ENCODE measurements at regions not wholly inside any gene's neighbourhood (a gene's known extent, or its start where the extent isn't known, plus 50 kb on each side); places are given as distances from the start of the nearest gene placed in this dataset.
A peak's percentile ranks its signal among the peaks of the same experiment; 100 is the strongest.

DNA sequence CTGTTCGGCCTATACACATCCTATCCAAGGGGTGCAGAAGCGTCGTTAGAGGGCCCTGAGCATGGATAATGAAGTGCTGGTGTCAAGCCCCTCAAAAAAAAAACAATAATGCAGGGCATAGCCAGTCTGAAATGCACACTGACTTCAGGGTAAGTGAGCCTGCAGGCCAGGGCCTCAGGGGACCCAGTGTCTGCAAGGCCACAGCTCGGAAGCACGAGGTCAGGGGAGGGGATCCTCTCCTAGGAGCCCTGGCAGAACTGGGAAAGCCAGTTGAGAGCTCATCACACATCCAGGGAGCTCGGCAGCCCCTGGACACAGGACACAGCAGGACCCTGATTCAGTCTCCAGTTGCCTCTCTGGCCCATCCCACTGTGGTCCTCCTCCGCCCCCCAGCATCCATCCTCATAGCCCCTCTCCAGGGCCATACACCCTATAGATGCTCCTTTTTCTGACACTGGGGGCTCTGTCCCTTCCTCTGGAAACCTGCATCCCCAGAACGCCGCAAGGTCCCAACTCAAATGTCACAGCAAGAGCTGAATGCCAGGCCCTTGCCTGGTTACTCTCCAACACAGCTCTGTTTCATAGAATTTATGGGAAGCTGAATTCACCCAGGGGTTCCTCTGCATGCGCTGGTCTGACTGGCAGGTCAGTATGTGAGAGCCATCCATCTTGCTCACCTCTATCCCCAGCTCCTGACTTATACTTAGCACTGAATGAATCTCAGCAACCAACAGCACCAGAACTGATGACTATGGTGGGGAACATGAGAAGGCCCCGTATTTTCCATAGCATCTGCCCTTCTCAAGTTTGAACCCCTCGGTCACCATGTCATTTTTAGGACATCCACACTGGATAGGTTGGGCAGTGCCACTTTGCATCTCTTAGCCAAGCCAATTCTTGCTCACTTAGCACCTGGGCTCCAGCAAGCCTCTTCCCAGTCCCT is 717.0 kb upstream of the IGFBP3 start:
- TF ChIP-seq EZH2 (IDR thresholded peaks at IDR 0.05; ENCODE audit: insufficient read depth, poor library complexity, severe bottlenecking): no peak
- no peak for TF ChIP-seq EZH2phosphoT487 (IDR thresholded peaks at IDR 0.05; ENCODE audit: insufficient read depth, low read depth)
- Histone ChIP-seq H3K27me3 (replicated peaks; ENCODE audit: insufficient read depth) (no peaks in the 10 kb centered on the region), H3K79me2 (ENCODE audit: insufficient read depth) (no peaks in the 10 kb centered on the region), H3K27ac (no peak overlapping the region), H3K9ac (no peak overlapping the region), H3K4me3 (no peak overlapping the region), H3K4me1 (ENCODE audit: insufficient read depth) (no peaks in the 10 kb centered on the region), H3K4me2 (ENCODE audit: unreplicated experiment) (no peak overlapping the region), H3F3A (ENCODE audit: insufficient read depth) (no peaks in the 10 kb centered on the region), H2AFZ (no peak overlapping the region), H3K9me2 (ENCODE audit: insufficient read depth) (no peaks in the 10 kb centered on the region), H4K20me1 (ENCODE audit: insufficient read depth) (no peaks in the 10 kb centered on the region), H3K36me3 (ENCODE audit: low read depth) (no peaks in the 10 kb centered on the region), H3K9me3 (ENCODE audit: low read depth) (no peaks in the 10 kb centered on the region)
- in situ Hi-C loops (cut with MboI): no loop called here
- 70 to 75% methylated on average over 11 to 12 of the region's 12 CpGs for WGBS, 2 experiments (ENCODE audit: low coverage in 1 of 2, low lambda C conversion rate in 2 of 2, missing lambda C conversion rate in 2 of 2)
- DNase-seq: no peak

DNA sequence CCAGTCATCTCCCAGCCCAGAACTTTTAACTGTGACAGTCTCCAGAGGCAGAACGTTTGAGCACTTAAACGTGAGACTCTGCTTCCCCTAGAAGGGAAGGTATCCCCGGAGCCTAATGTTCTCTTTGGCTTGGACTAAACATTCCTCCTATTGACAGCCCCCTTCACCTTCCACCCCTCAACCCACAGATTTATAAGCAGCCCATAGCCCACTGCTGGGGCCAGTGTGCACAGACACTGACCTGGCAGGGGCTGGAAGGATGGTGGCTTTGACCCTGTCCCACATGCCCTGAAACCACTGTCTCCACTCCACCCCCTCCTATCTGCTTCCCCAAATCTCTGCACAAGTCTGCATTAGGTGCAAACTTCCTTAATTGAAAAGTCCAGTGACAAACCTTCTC is 715.0 kb upstream of the IGFBP3 start:
- H2AFZ ChIP-seq: no peak overlapping the region
- no peak overlapping the region for H3K4me2 ChIP-seq (ENCODE audit: unreplicated experiment)
- H3K27ac ChIP-seq: no peak overlapping the region
- H4K20me1 ChIP-seq (ENCODE audit: insufficient read depth): no peaks in the 10 kb centered on the region
- H3K27me3 ChIP-seq (replicated peaks; ENCODE audit: insufficient read depth): no peaks in the 10 kb centered on the region
- TF ChIP-seq EZH2phosphoT487 (IDR thresholded peaks at IDR 0.05; ENCODE audit: insufficient read depth, low read depth) (no peak), EZH2 (IDR thresholded peaks at IDR 0.05; ENCODE audit: insufficient read depth, poor library complexity, severe bottlenecking) (no peak)
- DNase-seq: no peak
- no peaks in the 10 kb centered on the region for H3K9me3 ChIP-seq (ENCODE audit: low read depth)
- no peaks in the 10 kb centered on the region for H3K79me2 ChIP-seq (ENCODE audit: insufficient read depth)
- H3K4me1 ChIP-seq (ENCODE audit: insufficient read depth): no peaks in the 10 kb centered on the region
- in situ Hi-C loops (cut with MboI): no loop called here
- H3K9me2 ChIP-seq (ENCODE audit: insufficient read depth): no peaks in the 10 kb centered on the region
- H3K36me3 ChIP-seq (ENCODE audit: low read depth): no peaks in the 10 kb centered on the region
- WGBS, 2 experiments (ENCODE audit: low coverage in 1 of 2, low lambda C conversion rate in 2 of 2, missing lambda C conversion rate in 2 of 2): 74 to 75% methylated on average over 3 of the region's 3 CpGs
- no peaks in the 10 kb centered on the region for H3F3A ChIP-seq (ENCODE audit: insufficient read depth)
- H3K9ac ChIP-seq: no peak overlapping the region
- H3K4me3 ChIP-seq: no peak overlapping the region

DNA sequence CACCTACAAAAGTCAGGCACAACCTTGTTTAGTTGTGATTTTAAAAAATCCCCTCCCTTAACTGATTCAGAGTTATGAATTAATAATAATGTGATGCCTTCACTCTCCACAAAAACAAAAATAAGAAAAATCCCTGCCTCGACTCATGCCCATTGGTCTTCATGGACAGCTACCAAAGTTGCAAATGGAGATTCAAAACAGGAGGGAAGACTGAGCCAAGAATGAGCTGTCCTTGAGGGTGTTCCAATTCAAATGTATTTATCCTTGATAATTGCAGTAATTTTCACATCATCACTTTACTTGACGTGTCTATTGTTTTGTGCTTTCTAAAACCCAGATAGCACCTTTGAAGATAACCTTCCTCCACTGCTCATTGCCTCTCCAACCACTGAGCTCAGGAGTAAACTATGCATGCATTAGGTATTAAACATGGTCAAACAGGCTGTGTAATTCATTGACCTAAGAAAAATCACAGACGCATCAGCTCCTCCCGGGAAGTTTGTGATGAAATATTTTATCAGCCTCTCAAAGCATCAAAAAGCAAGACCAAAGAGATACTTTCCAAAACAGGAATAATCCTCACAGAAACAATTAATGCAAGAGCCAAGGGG is 712.7 kb upstream of the IGFBP3 start:
- DNase-seq: peak; percentile 4

DNA sequence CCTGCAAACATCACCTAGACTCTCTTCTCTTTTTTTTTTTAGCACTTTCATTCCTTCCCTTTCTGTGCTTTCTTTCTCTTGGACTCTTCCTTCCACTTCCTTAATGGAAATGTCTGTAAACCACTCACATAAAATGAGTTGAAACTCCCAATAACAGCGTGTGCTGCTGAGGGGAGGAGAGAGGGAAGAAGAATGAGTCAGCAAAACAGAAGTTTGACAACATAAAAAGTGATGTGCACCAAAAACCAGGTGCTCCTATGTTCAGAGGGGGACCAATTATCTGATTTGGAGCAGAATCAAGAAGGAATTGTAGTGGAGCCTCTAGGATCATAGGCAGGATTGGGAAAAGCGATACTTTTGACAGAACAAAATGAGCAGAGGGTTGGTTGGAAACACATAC is 712.1 kb upstream of the IGFBP3 start:
- WGBS, 2 experiments (ENCODE audit: low coverage in 1 of 2, low lambda C conversion rate in 2 of 2, missing lambda C conversion rate in 2 of 2): 99 to 100% methylated on average over 2 of the region's 2 CpGs
- Histone ChIP-seq H3K36me3 (ENCODE audit: low read depth) (no peaks in the 10 kb centered on the region), H3F3A (ENCODE audit: insufficient read depth) (no peaks in the 10 kb centered on the region), H3K9me2 (ENCODE audit: insufficient read depth) (no peaks in the 10 kb centered on the region), H3K27ac (no peak overlapping the region), H3K27me3 (replicated peaks; ENCODE audit: insufficient read depth) (no peaks in the 10 kb centered on the region), H4K20me1 (ENCODE audit: insufficient read depth) (no peaks in the 10 kb centered on the region), H3K9me3 (ENCODE audit: low read depth) (no peaks in the 10 kb centered on the region), H3K9ac (no peak overlapping the region), H3K4me1 (ENCODE audit: insufficient read depth) (no peaks in the 10 kb centered on the region), H3K4me3 (no peak overlapping the region), H3K79me2 (ENCODE audit: insufficient read depth) (no peaks in the 10 kb centered on the region), H2AFZ (no peak overlapping the region), H3K4me2 (ENCODE audit: unreplicated experiment) (no peak overlapping the region)
- TF ChIP-seq EZH2phosphoT487 (IDR thresholded peaks at IDR 0.05; ENCODE audit: insufficient read depth, low read depth) (no peak), EZH2 (IDR thresholded peaks at IDR 0.05; ENCODE audit: insufficient read depth, poor library complexity, severe bottlenecking) (no peak)
- DNase-seq: no peak
- in situ Hi-C loops (cut with MboI): no loop called here

More for the DNA sequence above, 712.7 kb upstream of the IGFBP3 start:
- in situ Hi-C loops (cut with MboI): no loop called here
- H4K20me1 ChIP-seq (ENCODE audit: insufficient read depth): no peaks in the 10 kb centered on the region
- H2AFZ ChIP-seq: no peak overlapping the region
- no peak overlapping the region for H3K4me2 ChIP-seq (ENCODE audit: unreplicated experiment)
- no peaks in the 10 kb centered on the region for H3K79me2 ChIP-seq (ENCODE audit: insufficient read depth)
- WGBS, 2 experiments (ENCODE audit: low coverage in 1 of 2, low lambda C conversion rate in 2 of 2, missing lambda C conversion rate in 2 of 2): 58% methylated on average over 4 of the region's 4 CpGs
- H3K27me3 ChIP-seq (replicated peaks; ENCODE audit: insufficient read depth): no peaks in the 10 kb centered on the region
- no peaks in the 10 kb centered on the region for H3K9me3 ChIP-seq (ENCODE audit: low read depth)
- H3K9me2 ChIP-seq (ENCODE audit: insufficient read depth): no peaks in the 10 kb centered on the region
- H3F3A ChIP-seq (ENCODE audit: insufficient read depth): no peaks in the 10 kb centered on the region
- no peaks in the 10 kb centered on the region for H3K4me1 ChIP-seq (ENCODE audit: insufficient read depth)
- H3K36me3 ChIP-seq (ENCODE audit: low read depth): no peaks in the 10 kb centered on the region
- H3K4me3 ChIP-seq: no peak overlapping the region
- no peak overlapping the region for H3K9ac ChIP-seq
- no peak for TF ChIP-seq EZH2 (IDR thresholded peaks at IDR 0.05; ENCODE audit: insufficient read depth, poor library complexity, severe bottlenecking)
- TF ChIP-seq EZH2phosphoT487 (IDR thresholded peaks at IDR 0.05; ENCODE audit: insufficient read depth, low read depth): no peak
- no peak overlapping the region for H3K27ac ChIP-seq

All from GM23248 (cell line).